Raji (cell line): ENCODE measurements at regions not wholly inside any gene's neighbourhood (a gene's known extent, or its start where the extent isn't known, plus 50 kb on each side); places are given as distances from the start of the nearest gene placed in this dataset.

Experiments
- POLR2A ChIP-seq: IDR thresholded peaks from 2 replicates; pipeline ENCODE4 v1.6.1; 2011; ENCODE audit warnings: low read depth, low read length, control low read depth; ENCODE audit not compliant: insufficient read depth

- TF ChIP-seq POLR2A, result no peak
Measured at GRCh38 chr16:86228713-86229112, 281.6 kb upstream of the FOXF1 start.

DNA sequence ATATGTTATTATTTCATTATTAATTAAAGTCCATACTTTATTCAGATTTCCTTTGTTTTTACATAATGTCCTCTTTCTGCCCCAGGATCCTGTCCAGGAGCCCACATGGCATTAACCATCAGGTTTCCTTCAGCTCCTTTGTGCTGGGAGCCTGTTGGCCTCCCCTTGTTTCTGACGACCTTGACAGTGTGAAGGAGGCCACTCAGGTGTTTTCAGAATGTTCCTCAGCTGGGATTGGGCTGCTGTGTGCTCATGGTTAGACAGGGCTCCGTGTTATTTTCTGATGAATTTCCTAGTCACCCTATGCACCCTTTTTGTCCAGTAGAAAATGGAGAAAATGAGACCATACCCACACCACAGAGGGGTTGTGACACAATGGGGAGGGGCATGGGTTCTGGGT lies 281.0 kb upstream of the FOXF1 start:
- TF ChIP-seq POLR2A, result no peak

DNA sequence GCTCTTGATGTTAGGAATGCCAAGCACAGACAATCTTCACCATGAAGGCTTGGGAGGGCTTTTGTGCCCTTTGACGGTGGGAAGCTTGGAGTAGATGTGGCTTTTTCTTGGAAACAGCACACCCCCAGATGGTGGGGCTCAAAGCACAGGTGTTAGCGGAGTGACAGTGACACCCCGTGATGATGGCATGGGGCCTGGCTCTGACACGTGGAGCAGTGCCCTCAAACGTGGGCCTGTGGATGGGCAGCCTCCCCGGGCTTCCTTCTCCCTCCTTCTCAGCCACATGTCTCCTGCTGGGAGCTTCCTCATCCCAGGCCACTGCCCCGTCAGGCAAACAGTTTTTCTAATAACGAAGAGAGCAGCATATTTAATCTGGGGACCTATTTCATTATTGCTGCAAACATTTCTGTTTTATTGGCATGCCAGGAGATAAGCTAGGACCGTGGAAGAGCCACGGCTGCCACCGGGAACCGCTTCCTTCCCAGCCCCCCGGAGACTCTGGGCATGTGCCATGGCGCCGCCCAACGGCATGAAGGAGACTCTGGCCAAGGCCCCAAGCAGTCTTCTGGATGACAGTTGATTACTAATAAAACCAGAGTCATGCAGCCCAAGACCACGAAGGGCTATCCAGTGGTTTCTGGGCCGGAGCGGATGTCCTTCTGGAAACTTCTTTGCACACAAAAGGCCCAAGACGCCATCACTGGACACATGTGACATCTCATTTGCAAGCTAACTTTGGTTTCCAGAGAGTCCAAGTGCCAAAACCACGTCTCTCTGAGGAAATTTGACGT lies 280.3 kb upstream of the FOXF1 start:
- TF ChIP-seq POLR2A, result no peak

- no peak for TF ChIP-seq POLR2A
Measured at GRCh38 chr16:86231321-86231995, 278.9 kb upstream of the FOXF1 start.

DNA sequence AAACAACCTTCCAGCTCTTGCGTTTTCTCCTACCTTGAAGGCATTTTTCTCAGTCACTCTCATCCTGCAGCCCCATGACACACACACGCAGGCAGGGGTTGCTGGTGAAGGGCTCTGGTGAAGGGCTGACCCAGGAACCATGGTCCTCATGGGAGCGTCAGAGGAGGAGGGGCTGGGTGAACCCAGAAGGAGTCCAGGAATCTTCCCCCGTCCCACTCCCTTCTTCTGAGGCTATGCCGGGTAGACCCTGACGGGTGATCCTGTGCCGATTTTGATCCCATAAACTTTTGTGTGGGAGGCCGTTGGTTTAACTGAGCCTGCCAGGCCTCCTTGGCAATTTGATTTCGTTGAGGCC lies 278.4 kb upstream of the FOXF1 start:
- no peak for TF ChIP-seq POLR2A

- TF ChIP-seq POLR2A, result no peak
Measured at GRCh38 chr16:86232496-86232895, 277.8 kb upstream of the FOXF1 start.

DNA sequence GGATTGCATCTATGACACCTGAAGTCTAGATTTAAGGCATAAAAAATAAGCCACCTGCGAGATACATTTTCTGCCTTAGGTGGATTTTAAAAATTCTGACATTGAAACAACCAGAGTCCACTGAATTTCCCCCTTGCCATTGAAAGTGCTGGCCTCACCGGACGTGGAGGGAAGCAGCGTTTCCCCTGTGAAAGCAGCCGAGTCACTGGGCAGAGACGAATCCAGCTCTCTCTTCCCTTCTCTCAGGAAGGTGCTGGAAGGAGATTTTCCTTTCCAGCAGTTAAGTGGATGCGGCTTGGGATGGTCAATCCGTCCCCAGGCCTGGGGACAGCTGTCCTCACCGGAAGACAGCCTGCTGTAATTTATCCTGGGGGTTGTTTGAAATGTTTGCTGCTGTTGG lies 270.9 kb upstream of the FOXF1 start:
- TF ChIP-seq POLR2A, result no peak

DNA sequence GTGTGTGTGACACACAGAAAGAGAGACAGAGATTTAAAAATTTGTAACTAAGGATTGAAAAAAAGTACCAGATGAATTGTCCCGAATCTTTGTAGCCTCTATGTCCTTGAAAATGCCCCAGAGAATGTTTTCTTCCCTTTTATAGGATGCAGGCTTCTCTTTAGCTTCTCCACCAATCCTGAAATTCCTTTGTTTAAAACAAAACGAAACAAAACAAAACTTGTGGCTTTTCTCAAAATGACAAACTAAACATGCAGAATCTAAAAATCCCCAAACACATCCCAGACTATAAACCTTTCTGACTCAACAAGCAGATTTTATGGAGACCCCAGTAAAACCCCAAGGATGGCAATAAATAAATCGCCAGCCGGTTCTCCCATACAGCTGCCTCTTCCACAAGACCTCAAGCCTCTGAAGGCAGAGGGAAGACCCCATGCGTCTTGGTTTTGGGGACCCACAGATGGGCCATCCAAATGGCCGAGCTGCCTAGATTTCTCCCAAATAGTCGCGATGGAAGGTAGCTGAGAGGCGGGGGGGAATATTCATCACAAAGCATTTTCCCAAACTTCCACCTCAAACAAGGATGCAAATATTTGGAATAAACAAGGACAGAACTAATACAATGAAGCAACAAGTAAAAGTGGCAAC lies 269.5 kb upstream of the FOXF1 start:
- TF ChIP-seq POLR2A, result no peak

- TF ChIP-seq POLR2A, result no peak
Measured at GRCh38 chr16:86241681-86242080, 268.6 kb upstream of the FOXF1 start.

- TF ChIP-seq POLR2A, result no peak
Measured at GRCh38 chr16:86242244-86243122, 267.8 kb upstream of the FOXF1 start.

DNA sequence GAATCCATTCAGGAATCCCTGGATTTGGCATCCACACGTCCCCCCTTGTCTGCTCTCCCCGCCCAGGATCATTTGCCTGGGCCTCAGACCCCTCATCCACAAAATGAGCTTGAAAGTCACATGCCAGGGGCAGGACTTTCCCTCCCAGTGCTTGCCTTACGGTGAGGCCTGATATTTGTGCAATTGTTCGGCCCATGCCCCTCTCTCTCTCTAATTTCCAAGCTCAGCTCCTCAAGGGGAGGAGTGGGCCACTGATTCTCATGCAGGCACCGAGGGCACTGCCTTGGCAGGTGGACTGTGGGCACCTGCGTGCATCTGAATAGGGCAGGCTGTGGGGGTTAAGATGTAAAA lies 267.2 kb upstream of the FOXF1 start:
- no peak for TF ChIP-seq POLR2A

GRCh38 chr16:86243571-86244154 lies 266.7 kb upstream of the FOXF1 start:
- TF ChIP-seq POLR2A, result no peak

DNA sequence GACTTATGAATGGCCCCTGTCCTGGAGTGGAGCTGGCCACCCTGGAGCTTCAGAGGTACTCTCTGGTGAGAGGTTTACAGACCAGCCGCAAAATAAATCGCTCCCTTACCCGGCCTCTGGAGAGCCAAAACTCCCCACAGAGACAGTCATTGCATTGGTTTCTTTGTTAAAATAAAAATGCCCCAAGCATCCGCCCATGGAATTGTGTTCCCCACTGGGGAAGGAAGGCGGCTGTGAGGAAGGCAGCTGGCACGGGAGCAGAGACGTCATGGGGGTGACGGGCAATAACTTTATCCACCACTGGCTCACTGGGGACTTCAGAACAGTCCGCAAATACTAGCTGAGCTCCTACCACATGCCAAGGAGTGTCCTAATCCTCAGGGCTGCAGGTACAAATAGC lies 266.2 kb upstream of the FOXF1 start:
- TF ChIP-seq POLR2A, result no peak

- TF ChIP-seq POLR2A, result no peak
Measured at GRCh38 chr16:86244936-86245335, 265.4 kb upstream of the FOXF1 start.

DNA sequence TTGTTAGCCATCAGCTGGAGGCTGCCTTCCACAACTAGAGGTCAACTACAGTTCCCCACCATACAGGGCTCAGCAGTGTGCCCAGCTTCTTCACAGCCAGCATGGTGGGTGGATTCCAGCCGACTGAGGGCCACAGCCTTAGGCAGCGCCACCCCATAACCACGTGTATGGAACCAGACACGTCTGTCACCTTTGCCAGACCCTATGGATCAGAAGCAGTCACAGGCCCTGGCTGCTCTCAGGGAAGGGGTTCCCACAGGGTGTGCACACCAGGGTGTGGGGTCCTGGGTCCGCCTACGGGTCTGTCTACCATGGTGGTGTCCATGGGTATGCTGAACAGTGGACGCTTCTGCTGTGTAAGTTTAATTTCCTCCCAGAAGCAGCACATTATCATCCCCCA lies 265.0 kb upstream of the FOXF1 start:
- no peak for TF ChIP-seq POLR2A
